SH-SY5Y (cell line): ENCODE measurements at regions not wholly inside any gene's neighbourhood (a gene's known extent, or its start where the extent isn't known, plus 50 kb on each side); places are given as distances from the start of the nearest gene placed in this dataset.

Experiments used
- GATA2 ChIP-seq: IDR thresholded peaks from 2 replicates; pipeline ENCODE4 v1.6.1; 2011; ENCODE audit warnings: mild to moderate bottlenecking, low read depth, low read length
- GATA3 ChIP-seq: IDR thresholded peaks from 2 replicates; pipeline ENCODE4 v1.6.1; 2011; ENCODE audit warnings: low read depth, mild to moderate bottlenecking, low read length, moderate library complexity

GRCh38 chr11:90798769-90799168 is 575.9 kb upstream of the CHORDC1 start:
- TF ChIP-seq GATA3 (no peak), GATA2 (no peak)
